ENCODE measurements at regions not wholly inside any gene's neighbourhood (a gene's known extent, or its start where the extent isn't known, plus 50 kb on each side); places are given as distances from the start of the nearest gene placed in this dataset.

GRCh38 chr2:56108806-56109205, 75.0 kb upstream of the CCDC85A start:
- TF ChIP-seq CTCF (IDR thresholded peaks at IDR 0.05) (no peak), EP300 (IDR thresholded peaks at IDR 0.05) (no peak), POLR2A (IDR thresholded peaks at IDR 0.05) (no peak), POLR2AphosphoS5 (IDR thresholded peaks at IDR 0.05) (no peak)

Data from upper lobe of left lung (tissue), 4 donors.